ENCODE measurements at regions not wholly inside any gene's neighbourhood (a gene's known extent, or its start where the extent isn't known, plus 50 kb on each side); places are given as distances from the start of the nearest gene placed in this dataset.

GRCh38 chr15:70535071-70535954 is 228.0 kb downstream of the UACA start:
- Mint-ChIP-seq H3K36me3 (no peaks in the 10 kb centered on the region), H3K27me3 (ENCODE audit: low read depth) (peaks cover 56% of the 10 kb centered on the region), H3K4me1 (peaks cover 3% of the 10 kb centered on the region), H3K9me3 (no peaks in the 10 kb centered on the region), H3K4me3 (no peak overlapping the region), H3K27ac (no peak overlapping the region)
- no peak for TF ChIP-seq CTCF (IDR thresholded peaks at IDR 0.05; ENCODE audit: unreplicated experiment)
- DNase-seq (ENCODE audit: low spot score in 2 of 2, unreplicated experiment in 2 of 2) = peak in 1 of 2 experiments; percentile 28

GRCh38 chr15:70533931-70534742 is 229.2 kb downstream of the UACA start:
- H3K27me3 Mint-ChIP-seq (ENCODE audit: low read depth) = peaks cover 60% of the 10 kb centered on the region
- H3K4me3 Mint-ChIP-seq = no peak overlapping the region
- H3K9me3 Mint-ChIP-seq = no peaks in the 10 kb centered on the region
- no peak for TF ChIP-seq CTCF (IDR thresholded peaks at IDR 0.05; ENCODE audit: unreplicated experiment)
- DNase-seq (ENCODE audit: low spot score in 2 of 2, unreplicated experiment in 2 of 2) = peak in 1 of 2 experiments; percentile 2
- no peak overlapping the region for H3K27ac Mint-ChIP-seq
- peaks cover 4% of the 10 kb centered on the region for H3K4me1 Mint-ChIP-seq
- H3K36me3 Mint-ChIP-seq = no peaks in the 10 kb centered on the region

GRCh38 chr15:70532531-70533186 is 230.7 kb downstream of the UACA start:
- H3K4me3 Mint-ChIP-seq = no peak overlapping the region
- H3K9me3 Mint-ChIP-seq = no peaks in the 10 kb centered on the region
- H3K36me3 Mint-ChIP-seq = no peaks in the 10 kb centered on the region
- H3K27me3 Mint-ChIP-seq (ENCODE audit: low read depth) = peaks cover 57% of the 10 kb centered on the region
- DNase-seq (ENCODE audit: low spot score in 2 of 2, unreplicated experiment in 2 of 2) = peak in 1 of 2 experiments; percentile 31
- H3K4me1 Mint-ChIP-seq = peaks cover 15% of the 10 kb centered on the region
- no peak for TF ChIP-seq CTCF (IDR thresholded peaks at IDR 0.05; ENCODE audit: unreplicated experiment)
- H3K27ac Mint-ChIP-seq = no peak overlapping the region

GRCh38 chr15:70531576-70531975 is 231.8 kb downstream of the UACA start:
- Mint-ChIP-seq H3K9me3 (no peaks in the 10 kb centered on the region), H3K36me3 (no peaks in the 10 kb centered on the region), H3K4me3 (no peak overlapping the region), H3K4me1 (peaks cover 25% of the 10 kb centered on the region), H3K27me3 (ENCODE audit: low read depth) (peaks cover 56% of the 10 kb centered on the region), H3K27ac (no peak overlapping the region)
- no peak for TF ChIP-seq CTCF (IDR thresholded peaks at IDR 0.05; ENCODE audit: unreplicated experiment)
- DNase-seq (ENCODE audit: low spot score in 2 of 2, unreplicated experiment in 2 of 2) = peak in 1 of 2 experiments; percentile 16

GRCh38 chr15:70530906-70531305 is 232.5 kb downstream of the UACA start:
- H3K4me3 Mint-ChIP-seq = no peak overlapping the region
- H3K4me1 Mint-ChIP-seq = peaks cover 31% of the 10 kb centered on the region
- DNase-seq (ENCODE audit: low spot score in 2 of 2, unreplicated experiment in 2 of 2) = peak in 1 of 2 experiments; percentile 28
- no peak for TF ChIP-seq CTCF (IDR thresholded peaks at IDR 0.05; ENCODE audit: unreplicated experiment)
- no peak overlapping the region for H3K27ac Mint-ChIP-seq
- H3K27me3 Mint-ChIP-seq (ENCODE audit: low read depth) = peaks cover 50% of the 10 kb centered on the region
- no peaks in the 10 kb centered on the region for H3K9me3 Mint-ChIP-seq
- no peaks in the 10 kb centered on the region for H3K36me3 Mint-ChIP-seq
